GM21360 (cell line): ENCODE measurements at regions not wholly inside any gene's neighbourhood (a gene's known extent, or its start where the extent isn't known, plus 50 kb on each side); places are given as distances from the start of the nearest gene placed in this dataset.
"Not testable (repeated sequence)": the region's sequence is repeated elsewhere in the genome, so short reads cannot be mapped to it uniquely, and the experiment has no call there.

ENCODE experiments used
- ATAC-seq: cut with Tn5 transposase; IDR thresholded peaks from one replicate; pipeline ENCODE4 v1.9.1; 2021; ENCODE audit warnings: mild to moderate bottlenecking, moderate library complexity; ENCODE audit not compliant: unreplicated experiment

DNA sequence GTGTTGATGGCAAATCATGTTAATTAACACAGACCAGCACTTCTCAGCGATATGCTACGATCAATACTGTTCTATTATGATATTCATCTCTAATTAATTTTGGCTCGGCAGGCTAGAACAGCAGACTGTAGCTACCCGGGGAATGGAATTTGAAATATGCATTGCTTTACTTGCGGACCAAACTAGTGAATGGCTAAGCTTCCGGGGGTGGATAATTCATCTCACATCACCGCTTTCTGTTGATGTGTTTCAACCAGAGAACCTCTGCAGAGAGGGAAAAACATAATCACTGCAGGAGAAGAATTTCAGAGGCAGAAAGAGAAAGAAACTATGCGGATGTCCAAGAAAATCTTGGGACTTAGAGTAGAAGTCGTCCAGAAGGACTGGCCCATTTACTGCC, 490.9 kb downstream of the STK39 start:
- ATAC-seq: no peak

DNA sequence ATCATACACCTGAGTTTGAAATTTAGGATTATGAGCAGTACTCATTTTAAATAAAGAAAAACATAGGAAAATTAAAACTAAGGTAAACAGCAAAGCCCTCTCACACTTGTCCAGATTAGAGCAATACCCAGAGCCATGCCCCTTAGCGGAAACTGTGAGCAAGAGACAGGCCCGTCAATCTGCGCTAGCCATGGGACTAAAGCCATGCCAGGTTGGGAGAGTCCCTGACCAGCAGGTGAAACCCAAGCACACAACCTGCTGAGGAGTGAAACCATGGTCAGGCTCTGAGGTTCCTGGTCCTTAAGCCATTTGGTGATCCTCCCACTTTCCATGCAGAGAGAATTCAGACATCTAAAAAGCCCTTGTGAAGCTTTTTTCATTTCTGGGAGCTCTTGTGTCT, 494.3 kb downstream of the STK39 start:
- ATAC-seq: no peak

DNA sequence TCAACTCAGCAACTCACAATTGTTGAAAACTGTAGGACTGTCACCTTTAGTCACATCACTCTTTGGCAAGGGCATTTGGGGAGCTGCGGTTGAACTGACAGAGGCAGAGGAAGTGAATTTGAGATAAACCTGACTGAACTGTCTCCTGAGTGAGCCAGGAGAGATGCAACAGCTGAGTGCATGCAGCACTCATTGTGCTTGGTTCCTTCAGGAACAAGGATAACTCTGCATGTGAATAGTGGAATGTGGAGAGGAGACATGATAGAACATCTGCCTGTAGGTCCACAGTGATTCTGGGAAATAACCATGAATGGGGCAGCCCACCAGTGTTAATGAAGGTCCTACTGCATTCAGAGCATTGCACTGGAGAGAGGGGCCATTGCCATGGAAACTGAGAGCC, 494.7 kb downstream of the STK39 start:
- no peak for ATAC-seq

DNA sequence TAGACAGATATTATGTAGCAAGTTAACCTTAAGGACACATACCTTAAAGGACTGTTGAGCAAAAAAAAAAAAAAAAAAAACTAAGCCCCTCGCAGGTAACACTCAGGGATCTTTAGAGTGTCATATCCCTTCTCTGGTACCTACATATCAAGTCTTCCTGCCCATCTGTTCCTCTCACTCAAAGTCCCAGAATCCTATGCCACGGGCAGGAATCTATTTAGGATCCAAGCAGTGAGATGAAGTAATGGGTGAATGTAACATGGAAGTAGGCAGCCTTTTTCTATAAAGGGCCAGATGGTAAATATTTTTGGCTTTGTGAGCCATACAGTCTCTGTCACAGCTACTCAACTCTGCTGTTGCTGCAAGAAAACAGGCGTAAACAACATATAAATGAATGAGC, 496.7 kb downstream of the STK39 start:
- no peak for ATAC-seq

DNA sequence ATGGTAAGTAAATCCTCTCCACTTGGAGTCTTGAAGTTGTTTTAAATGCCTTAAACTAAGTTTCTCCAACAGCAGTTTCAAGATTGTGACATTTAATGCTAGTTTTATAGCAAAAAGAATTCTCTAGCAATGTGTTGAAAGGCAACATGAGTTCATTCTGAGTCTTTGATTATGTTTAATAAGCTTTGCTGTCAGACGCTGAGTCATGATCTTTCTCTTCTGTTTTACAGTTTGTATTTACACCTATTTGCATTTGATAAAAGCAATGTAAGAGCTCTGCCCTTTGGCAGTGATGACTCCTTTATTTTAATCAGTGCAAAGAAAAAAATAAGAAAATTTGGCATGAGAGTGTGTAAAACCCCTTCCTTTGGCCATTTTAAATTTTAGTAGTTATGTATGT, 497.7 kb downstream of the STK39 start:
- ATAC-seq: no peak

DNA sequence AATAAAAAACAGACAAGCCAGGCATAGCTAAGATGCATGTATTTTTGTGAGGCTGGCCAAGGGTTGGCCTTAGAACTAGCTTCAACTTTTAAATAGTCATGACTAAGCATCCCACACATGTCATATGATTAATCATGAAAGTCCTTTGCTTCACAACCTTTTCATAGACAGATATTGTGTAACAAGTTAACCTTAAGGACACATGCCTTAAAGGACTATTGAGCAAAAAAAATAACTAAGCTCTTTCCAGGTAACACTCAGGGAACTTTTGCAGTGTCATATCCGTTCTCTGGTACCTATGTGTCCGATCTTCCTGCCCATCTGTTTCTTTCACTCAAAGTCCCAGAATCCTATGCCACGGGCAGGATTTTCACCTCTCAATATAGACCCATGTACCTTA, 498.4 kb downstream of the STK39 start:
- ATAC-seq: no peak

DNA sequence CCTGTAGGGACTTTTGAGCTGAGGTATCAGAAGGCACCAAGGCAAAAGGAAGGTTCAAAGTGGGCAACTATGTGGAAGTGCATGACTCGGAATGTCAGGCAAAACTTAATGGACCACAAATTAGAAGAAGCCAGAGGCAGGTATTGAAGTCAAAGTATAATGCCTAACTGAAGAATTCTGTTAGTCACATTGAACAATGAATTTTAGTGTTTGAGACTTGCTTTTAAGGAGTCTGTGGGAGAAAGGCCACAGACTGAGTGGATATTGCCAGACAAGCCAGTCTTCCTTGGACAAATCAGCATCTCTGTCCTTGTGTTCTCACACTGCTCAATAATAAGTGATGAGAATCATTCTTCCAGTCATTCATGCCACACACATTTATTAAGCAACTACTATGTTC, 498.9 kb downstream of the STK39 start:
- ATAC-seq: no peak

DNA sequence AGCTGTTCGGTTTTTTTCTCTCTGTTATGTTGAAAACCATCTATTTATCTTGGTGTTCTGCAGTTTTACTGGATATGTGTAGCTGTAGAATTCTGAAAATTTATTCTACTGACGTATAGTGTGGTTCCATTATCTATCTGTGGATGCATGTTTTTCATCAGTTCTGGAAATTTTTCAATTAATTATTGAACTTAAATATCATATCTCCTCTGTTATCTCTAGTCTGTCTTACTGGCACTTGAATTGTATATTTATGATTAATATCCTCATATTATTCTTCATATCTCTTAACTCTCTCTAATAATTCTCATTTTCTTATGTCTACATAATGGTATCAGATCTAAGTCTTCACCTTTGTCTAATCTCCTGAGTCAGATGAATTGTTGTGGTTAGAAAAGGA, 501.7 kb downstream of the STK39 start:
- no peak for ATAC-seq

DNA sequence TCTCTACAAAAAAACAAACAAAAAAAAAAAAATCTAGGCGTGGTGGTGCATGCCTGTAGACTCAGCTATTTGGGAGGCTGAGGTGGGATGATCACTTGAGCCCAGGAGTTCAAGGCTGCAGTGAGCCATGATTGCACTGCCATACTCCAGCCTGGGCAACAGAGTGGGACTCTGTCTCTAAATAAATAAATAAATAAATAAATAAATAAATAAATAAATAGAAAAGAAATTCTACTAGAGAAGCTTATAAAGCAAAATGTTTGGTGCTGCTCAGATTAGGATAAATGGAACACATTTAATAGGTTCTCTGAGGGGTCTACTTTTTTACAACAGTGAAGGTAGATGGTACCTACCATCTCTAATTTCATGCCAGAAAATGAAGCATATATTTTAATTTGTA, 507.5 kb downstream of the STK39 start:
- not testable (repeated sequence) for ATAC-seq

DNA sequence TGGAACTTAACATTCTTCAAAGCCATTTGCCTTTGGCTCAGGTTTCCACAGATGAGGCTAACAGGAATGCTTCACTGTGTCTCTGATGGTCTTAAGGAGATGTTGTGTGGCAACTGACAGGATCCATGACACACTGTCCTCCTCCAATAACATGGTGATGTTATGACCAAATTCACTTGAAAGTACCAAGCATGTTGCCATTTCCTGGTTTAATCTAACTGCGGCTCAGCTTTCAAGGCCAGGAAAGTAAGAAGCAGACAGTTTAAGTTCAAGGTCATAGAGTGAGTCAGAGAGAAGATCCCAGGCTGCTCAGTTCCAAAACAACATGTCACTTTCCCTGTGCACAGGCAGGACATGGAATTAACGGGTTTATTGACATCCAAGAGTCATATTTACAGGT, 513.6 kb downstream of the STK39 start:
- no peak for ATAC-seq

DNA sequence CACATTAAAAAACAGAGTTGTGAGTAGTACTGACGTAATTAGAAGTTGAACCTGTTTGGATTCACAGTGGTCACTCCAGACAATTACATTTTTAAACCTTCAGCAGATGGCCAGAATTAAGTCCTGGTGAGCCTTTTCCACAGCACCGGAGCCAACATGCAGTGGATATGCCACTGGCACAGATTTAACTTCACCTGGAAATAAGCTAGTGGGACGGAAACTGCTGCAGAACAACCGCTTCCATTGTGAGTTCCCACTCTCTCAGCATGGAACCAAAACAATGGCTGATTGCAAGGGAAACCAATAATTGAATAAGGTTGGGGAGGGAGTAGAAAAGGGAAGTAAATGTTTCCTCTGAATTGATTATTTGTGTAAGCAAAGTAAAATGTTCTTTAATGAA, 515.1 kb downstream of the STK39 start:
- no peak for ATAC-seq

DNA sequence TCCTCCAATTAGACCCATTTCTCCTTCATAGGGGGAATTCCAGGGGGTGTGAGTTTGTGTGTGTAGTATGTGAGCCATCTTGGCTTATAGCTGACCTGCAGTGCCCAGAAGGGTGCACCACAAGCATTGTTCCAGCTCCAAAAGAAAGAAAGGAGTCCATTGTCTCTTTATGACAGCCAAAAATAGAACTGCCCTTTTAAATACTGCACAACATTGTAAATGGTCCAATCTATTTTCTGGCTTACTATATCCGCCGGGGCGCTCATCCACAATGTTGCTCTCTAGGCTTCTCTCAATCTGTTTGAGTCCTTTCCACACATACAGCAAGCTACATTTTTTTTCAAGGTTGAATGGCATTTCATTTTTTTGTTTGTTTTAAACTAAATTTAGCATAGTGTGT, 517.5 kb downstream of the STK39 start:
- no peak for ATAC-seq

DNA sequence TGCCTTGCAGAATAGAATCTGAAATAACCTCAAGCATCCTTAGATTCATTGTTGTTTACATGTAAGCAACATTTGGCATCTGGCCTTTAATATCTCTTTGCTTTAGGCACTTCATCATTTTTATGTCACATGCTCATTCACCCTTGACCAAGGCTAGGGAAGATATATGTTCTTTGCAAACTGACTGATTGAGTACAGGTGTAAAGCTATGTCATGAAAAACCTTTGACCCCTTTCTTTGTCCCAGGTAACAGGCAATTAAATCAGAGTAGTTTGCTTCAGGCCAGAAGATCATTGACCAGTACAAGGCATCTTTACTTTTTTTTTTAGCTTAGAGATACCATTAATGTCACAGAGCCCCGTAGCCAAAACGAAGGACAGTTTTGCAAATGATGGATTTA, 520.6 kb downstream of the STK39 start:
- no peak for ATAC-seq

DNA sequence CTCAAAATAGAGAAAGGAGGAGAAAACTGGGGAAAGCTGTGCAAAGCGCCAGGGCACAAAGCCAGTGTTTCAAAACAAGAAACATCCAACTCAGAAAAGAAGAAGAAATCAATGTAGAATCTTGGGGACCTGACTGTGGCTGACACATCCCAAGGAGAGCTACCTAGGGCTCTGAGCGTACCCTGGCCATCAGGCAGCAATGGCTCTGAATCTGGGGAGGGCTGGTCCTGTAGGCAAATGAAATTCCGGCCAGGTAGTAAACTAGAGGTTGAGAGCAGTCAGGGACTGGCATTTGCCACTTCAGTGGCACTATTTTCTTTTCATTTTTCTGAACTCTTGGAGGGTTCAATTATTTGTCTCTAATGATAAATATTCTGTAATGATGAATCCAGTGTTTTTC, 525.8 kb downstream of the STK39 start:
- no peak for ATAC-seq

DNA sequence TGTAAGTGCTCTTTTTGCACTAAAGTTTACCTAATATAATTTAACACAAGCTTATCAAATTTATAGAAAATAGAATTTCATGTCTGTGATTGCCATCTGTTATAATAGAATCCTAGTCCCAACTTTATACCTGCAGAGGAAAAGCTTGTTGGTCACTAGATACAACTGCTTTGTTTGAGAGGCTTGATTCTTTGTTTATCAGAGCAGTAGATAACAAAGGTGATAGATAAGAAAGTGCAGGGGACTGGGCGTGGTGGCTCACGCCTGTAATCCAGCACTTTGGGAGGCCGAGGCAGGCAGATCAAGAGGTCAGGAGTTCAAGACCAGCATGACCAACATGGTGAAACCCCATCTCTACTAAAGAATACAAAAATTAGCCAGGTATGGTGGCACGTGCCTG, 528.0 kb downstream of the STK39 start:
- no peak for ATAC-seq

DNA sequence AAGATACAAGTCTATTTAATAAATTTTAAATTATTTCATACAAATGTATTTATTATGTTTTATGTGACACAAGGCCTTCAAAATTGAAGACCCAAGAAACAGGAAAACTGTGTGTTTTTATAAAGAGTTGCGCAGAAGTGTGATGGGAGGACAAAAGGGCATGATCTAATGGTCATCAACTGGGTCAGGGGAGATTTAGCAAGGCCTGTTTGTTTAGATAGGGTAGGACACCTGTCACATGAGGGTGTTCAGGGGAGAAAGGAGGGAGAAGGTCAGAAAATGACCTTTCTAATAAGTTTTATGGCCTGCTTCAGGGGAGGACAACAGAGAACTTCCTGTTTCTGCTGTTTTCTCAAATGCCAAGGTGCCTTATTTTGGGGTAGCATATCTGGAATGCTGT, 528.8 kb downstream of the STK39 start:
- ATAC-seq: no peak

DNA sequence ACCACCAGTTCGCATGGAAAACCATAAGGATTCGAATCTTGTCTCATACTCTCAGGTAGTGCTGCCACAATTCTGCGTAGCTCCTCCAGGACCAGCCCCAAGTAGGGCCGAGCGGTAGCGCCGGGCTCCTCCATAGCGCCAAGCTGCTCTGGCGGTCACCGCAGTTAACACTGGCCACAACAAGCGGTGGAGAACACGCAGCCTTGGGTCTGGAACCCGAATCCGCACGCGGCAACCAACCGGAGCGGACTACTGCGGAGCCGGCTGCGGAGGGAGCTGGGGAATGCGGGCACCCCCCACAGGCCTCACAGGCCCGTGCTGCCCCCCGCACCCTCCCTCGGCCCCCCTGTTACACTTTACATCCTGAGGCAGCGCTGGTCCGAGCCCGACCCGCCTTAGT, 531.5 kb downstream of the STK39 start:
- ATAC-seq: no peak

DNA sequence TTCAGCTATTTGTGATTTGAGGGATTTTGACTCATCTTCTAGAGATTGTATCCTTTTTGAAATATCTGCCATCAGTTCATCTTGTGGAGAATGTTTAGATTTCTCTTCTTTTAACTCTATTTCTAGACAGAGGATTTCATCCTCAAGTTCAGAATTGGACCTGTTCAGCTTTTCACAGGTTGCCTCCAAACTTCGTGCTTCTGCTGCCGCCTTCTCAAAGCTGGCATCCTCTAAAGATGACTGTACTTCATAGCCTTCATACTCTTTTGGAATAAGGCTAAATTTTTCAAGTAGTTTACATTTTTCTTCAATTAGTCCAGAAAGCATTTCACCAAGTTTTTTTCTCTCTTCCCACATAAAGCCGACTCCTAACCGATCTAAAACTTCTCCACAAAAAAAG, 531.9 kb downstream of the STK39 start:
- ATAC-seq: not testable (repeated sequence)

DNA sequence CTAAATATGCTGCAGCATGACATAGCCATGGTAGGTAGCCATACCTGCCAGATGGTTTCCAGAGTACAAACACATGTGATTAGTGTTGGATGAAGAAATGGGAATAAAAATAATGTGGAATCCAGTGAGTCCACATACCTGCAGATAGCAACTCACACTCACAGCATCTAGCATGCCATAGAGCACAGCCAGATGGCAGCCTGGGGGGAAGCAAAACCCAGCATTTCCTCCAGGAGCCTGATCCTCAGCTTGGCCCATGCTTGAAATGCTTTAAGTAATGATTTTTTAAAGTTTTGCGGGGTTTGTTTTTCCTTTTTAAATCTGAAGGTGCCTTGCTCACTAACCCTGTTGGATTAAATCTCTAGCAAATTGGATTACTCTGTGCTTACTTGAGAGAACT, 535.1 kb downstream of the STK39 start:
- ATAC-seq: no peak

DNA sequence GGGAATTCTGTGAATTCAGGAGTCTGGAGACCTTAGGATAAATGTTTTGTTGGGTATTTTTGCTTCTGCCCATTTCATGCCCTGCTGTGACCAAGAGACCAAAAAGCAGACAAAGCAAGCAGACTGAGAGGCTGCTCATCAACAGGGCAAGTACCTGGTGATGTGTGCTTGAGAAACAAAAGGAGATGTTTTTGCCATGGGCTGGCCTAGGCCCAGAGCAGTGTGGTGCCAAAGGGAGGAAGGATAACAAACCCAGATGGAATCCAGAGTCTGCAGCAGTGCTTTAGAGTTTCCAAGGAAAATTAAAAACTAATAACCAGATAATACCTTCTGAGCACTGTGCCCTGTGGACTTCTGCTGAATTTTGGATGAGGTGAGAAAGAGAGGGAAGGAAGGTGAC, 538.4 kb downstream of the STK39 start:
- ATAC-seq: no peak

DNA sequence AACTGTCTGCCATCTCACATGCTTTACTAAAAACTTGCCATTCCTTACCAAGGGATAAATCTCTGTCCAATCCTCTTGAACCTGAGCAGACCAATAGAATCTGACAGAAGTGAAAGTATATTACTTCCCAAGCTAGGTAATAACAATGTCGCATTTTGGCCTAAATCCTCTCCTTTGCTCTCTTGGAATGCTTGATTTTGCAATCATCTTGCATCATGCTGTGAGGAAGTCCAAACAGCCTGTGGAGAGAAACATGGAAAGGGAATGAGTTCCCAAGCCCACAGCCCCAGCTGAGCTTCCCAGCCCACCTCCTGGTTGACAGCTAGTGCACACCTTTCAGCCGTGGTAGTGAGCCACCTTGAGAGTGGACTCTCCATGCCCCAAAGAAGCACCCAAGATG, 540.6 kb downstream of the STK39 start:
- ATAC-seq: no peak

DNA sequence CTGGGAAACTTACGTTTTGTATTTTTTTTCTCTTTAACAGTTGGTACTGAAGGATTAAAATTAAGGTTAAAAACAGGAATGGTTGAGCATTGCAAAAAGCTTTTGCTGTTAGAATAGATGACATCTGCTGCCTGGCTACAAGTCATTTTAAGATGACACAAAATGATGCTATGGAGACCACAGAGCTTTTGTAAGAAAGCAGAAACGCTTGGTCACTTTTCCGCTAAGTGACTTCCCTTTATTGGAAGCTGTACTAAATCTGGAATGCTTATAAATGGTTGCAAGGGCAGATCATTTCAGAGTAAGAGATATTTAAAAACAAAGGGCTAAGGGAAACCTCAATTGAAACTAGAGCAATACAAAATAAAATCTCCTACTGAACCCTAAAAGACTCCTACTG, 544.0 kb downstream of the STK39 start:
- ATAC-seq: no peak

DNA sequence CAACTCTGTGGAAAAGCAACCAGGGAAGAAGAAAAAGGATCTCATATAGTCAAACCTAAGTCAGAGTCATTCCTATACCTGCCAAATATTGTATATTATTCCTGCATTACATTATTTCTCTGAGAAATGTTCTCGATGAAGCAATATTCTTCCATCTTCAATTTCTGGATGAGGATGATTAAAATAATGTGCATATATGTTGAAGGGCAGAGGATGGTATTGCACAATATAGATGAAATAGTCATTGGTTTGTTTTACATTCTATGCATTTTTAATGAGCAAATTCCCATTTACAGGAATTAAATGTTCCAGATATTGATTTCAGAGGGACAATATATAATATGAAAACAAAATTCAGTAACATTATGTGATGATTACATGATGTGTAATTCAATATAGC, 545.2 kb downstream of the STK39 start:
- no peak for ATAC-seq

DNA sequence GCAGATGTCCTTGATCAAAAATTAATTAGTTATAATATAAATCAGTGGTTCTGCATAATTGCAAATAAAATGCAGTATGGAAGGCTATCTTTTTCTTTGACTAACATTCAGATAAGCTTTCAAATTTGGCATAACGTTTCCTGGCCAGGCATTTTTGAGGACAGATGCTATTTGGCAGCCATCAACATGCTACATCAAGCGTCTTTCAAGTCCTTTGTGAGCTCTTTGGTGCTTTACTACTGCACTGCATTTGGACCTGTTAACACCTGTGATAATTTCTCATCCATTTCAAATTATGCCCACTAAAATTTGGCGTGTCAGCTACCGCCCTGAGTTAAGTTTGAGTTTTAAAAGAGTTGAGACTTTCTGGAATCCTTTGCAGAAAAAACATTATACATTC, 545.7 kb downstream of the STK39 start:
- no peak for ATAC-seq
